HepG2 (cell line): ENCODE measurements at regions not wholly inside any gene's neighbourhood (a gene's known extent, or its start where the extent isn't known, plus 50 kb on each side); places are given as distances from the start of the nearest gene placed in this dataset.

Experiments
- ARNT ChIP-seq: fragments of 450-650 bp; IDR thresholded peaks from 2 replicates; pipeline ENCODE4 v1.6.1; 2017
- ETS1 ChIP-seq: sonication (generic); formaldehyde crosslinking; IDR thresholded peaks from 2 replicates; pipeline ENCODE4 v1.4.0; 2020; ENCODE audit warnings: missing genetic modification reagents
- FOXK2 ChIP-seq: fragments of 450-650 bp; IDR thresholded peaks from 2 replicates; pipeline ENCODE4 v1.6.1; 2016
- HMGXB3 ChIP-seq: sonication (generic); formaldehyde crosslinking; IDR thresholded peaks from 2 replicates; pipeline ENCODE4 v1.4.0; 2020; ENCODE audit warnings: missing genetic modification reagents, borderline replicate concordance
- KDM5B ChIP-seq: sonication (generic); formaldehyde crosslinking; IDR thresholded peaks from 2 replicates; pipeline ENCODE4 v1.4.0; 2020; ENCODE audit warnings: missing genetic modification reagents, mild to moderate bottlenecking, borderline replicate concordance
- KDM6A ChIP-seq: IDR thresholded peaks from 2 replicates; pipeline ENCODE4 v1.6.1; 2016; ENCODE audit warnings: low read depth
- KLF11 ChIP-seq: IDR thresholded peaks from 2 replicates; pipeline ENCODE4 v1.6.1; 2016; ENCODE audit warnings: missing compliant biosample characterization
- KLF16 ChIP-seq, 2 experiments: sonication (generic) in 1 of 2; formaldehyde crosslinking in 1 of 2; IDR thresholded peaks; 2 replicates each; pipeline versions ENCODE4 v1.6.1 to v1.8.0; 2016 to 2023; ENCODE audit warnings: missing genetic modification reagents in 2 of 2, missing compliant biosample characterization in 1 of 2
- MATR3 ChIP-seq: sonication (generic); formaldehyde crosslinking; IDR thresholded peaks from 2 replicates; pipeline ENCODE4 v1.4.0; 2020; ENCODE audit warnings: missing genetic modification reagents
- MIXL1 ChIP-seq: IDR thresholded peaks from 2 replicates; pipeline ENCODE4 v1.6.1; 2016
- NCOA5 ChIP-seq: sonication (generic); formaldehyde crosslinking; IDR thresholded peaks from 2 replicates; pipeline ENCODE4 v1.4.0; 2020; ENCODE audit warnings: missing genetic modification reagents
- PLRG1 ChIP-seq: fragments of 450-650 bp; conservative IDR thresholded peaks from 2 replicates; pipeline ENCODE4 v1.6.1; 2016
- PRDM10 ChIP-seq: sonication (generic); formaldehyde crosslinking; IDR thresholded peaks from 2 replicates; pipeline ENCODE4 v1.4.0; 2020; ENCODE audit warnings: low read depth, missing genetic modification reagents
- TFAP4 ChIP-seq: sonication (generic); IDR thresholded peaks from 2 replicates; pipeline ENCODE4 v1.6.1; 2016; ENCODE audit warnings: low read depth, borderline replicate concordance
- ZNF138 ChIP-seq: sonication (generic); formaldehyde crosslinking; IDR thresholded peaks from 2 replicates; pipeline ENCODE4 v1.5.0; 2020; ENCODE audit warnings: mild to moderate bottlenecking, low read depth, missing genetic modification reagents
- ZNF576 ChIP-seq: sonication (generic); formaldehyde crosslinking; IDR thresholded peaks from 2 replicates; pipeline ENCODE4 v1.4.0; 2020; ENCODE audit warnings: mild to moderate bottlenecking, missing genetic modification reagents
- ZNF644 ChIP-seq: IDR thresholded peaks from 2 replicates; pipeline ENCODE4 v1.6.1; 2016; ENCODE audit warnings: low read depth
- ZNF652 ChIP-seq: IDR thresholded peaks from 2 replicates; pipeline ENCODE4 v1.6.1; 2016; ENCODE audit warnings: low read depth, borderline replicate concordance
- ZNF792 ChIP-seq: IDR thresholded peaks from 2 replicates; pipeline ENCODE4 v1.6.1; 2016
- ZSCAN31 ChIP-seq: sonication (generic); formaldehyde crosslinking; IDR thresholded peaks from 2 replicates; pipeline ENCODE4 v1.5.0; 2020; ENCODE audit warnings: low read depth, mild to moderate bottlenecking, missing genetic modification reagents

GRCh38 chr11:126147208-126148111, 64.0 kb downstream of the RPUSD4 start (continued):
- TF ChIP-seq KLF11 (CRISPR knock-in tag) (0 out of 2 replicates have a peak, but pooled peaks have one; percentile 28), MIXL1 (CRISPR knock-in tag) (peak; percentile 89), HMGXB3 (CRISPR knock-in tag) (no peak), ZSCAN31 (CRISPR knock-in tag) (no peak), KLF16 (CRISPR knock-in tag; IDR thresholded peaks at IDR 0.05) (no peak; a peak in 1 of 4 replicates), ZNF138 (CRISPR knock-in tag) (no peak), PLRG1 (no peak), MATR3 (CRISPR knock-in tag) (no peak), KDM5B (CRISPR knock-in tag) (peak; percentile 63; the same call in 1 of the 2 replicates), FOXK2 (no peak), TFAP4 (peak; percentile 62; the same call in 1 of the 2 replicates), ZNF576 (no peak), ETS1 (CRISPR knock-in tag) (no peak), ZNF644 (no peak), NCOA5 (CRISPR knock-in tag) (no peak), ZNF792 (CRISPR knock-in tag) (0 out of 2 replicates have a peak, but pooled peaks have one; percentile 1), KDM6A (peak; percentile 82), ARNT (no peak), ZNF652 (CRISPR knock-in tag) (no peak; the same call in 1 of the 2 replicates), PRDM10 (CRISPR knock-in tag) (no peak)
